ENCODE measurements at regions not wholly inside any gene's neighbourhood (a gene's known extent, or its start where the extent isn't known, plus 50 kb on each side); places are given as distances from the start of the nearest gene placed in this dataset.

DNA sequence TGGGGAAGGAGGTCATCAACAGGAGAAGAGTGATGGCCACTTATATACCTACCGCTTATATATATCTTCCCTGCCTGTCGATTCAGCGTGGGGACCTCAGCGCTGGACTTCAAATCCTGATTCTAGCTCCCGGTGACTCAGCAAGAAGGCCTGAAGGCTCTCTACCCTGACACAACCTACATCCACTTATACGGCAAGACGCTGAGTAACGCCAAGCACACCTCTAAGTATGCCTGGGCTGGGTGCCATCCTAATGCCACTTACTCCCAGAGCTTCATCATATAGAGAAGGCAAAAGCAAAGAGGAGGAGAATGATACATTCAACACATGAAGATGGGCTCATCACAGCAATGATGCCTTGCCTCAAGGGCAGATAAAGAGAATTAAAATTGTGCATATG, 198.3 kb downstream of the CHIC2 start:
- TF ChIP-seq CTCF (IDR thresholded peaks at IDR 0.05; ENCODE audit: borderline replicate concordance, extremely low read depth, low read length, poor library complexity, severe bottlenecking) (no peak), EZH2 (IDR thresholded peaks at IDR 0.05; ENCODE audit: borderline replicate concordance, low read depth, low read length, severe bottlenecking) (no peak)
